Activated CD4-positive, alpha-beta T cell treated with anti-CD3 and anti-CD28 coated beads for 48 hours (primary cell): ENCODE measurements at regions not wholly inside any gene's neighbourhood (a gene's known extent, or its start where the extent isn't known, plus 50 kb on each side); places are given as distances from the start of the nearest gene placed in this dataset.

Experiments
- DNase-seq: peaks from one replicate; pipeline ENCODE4 v3.0.0-alpha.2; 2020

- DNase-seq, result no peak
These were observed 209.0 kb downstream of the LTN1 start for GRCh38 chr21:28783641-28784185.

GRCh38 chr21:28781602-28782276 lies 210.9 kb downstream of the LTN1 start:
- no peak for DNase-seq

GRCh38 chr21:28779914-28780313 lies 212.8 kb downstream of the LTN1 start:
- DNase-seq, result no peak

- DNase-seq, result peak; percentile 67
These were observed 216.4 kb downstream of the LTN1 start for GRCh38 chr21:28776251-28776650.

- no peak for DNase-seq
These were observed 217.6 kb downstream of the LTN1 start for GRCh38 chr21:28775071-28775470.

- no peak for DNase-seq
These were observed 219.6 kb downstream of the LTN1 start for GRCh38 chr21:28773036-28773435.

- DNase-seq, result no peak
These were observed 220.7 kb downstream of the LTN1 start for GRCh38 chr21:28771790-28772501.

GRCh38 chr21:28770867-28771661 lies 221.6 kb downstream of the LTN1 start:
- no peak for DNase-seq

GRCh38 chr21:28769683-28770082 lies 223.0 kb downstream of the LTN1 start:
- DNase-seq, result peak; percentile 22

GRCh38 chr21:28768753-28769152 lies 223.9 kb downstream of the LTN1 start:
- DNase-seq, result no peak

GRCh38 chr21:28767523-28767922 lies 225.2 kb downstream of the LTN1 start:
- peak; percentile 51 for DNase-seq

GRCh38 chr21:28763809-28764418 lies 228.8 kb downstream of the LTN1 start:
- DNase-seq, result no peak

- DNase-seq, result no peak
These were observed 230.3 kb downstream of the LTN1 start for GRCh38 chr21:28762357-28762735.

- no peak for DNase-seq
These were observed 230.9 kb downstream of the LTN1 start for GRCh38 chr21:28761674-28762356.

- no peak for DNase-seq
These were observed 233.8 kb downstream of the LTN1 start for GRCh38 chr21:28758883-28759242.

- DNase-seq, result no peak
These were observed 234.4 kb downstream of the LTN1 start for GRCh38 chr21:28758042-28758882.

- no peak for DNase-seq
These were observed 237.8 kb downstream of the LTN1 start for GRCh38 chr21:28754862-28755261.

GRCh38 chr21:28754127-28754611 lies 238.5 kb downstream of the LTN1 start:
- DNase-seq, result no peak

GRCh38 chr21:28752131-28752530 lies 240.5 kb downstream of the LTN1 start:
- no peak for DNase-seq

GRCh38 chr21:28751176-28751575 lies 241.5 kb downstream of the LTN1 start:
- DNase-seq, result no peak

- DNase-seq, result no peak
These were observed 242.1 kb downstream of the LTN1 start for GRCh38 chr21:28750565-28750964.
